BJ (cell line): ENCODE measurements at regions not wholly inside any gene's neighbourhood (a gene's known extent, or its start where the extent isn't known, plus 50 kb on each side); places are given as distances from the start of the nearest gene placed in this dataset.

Experiments
- CTCF ChIA-PET: fragments of 350-600 bp; formaldehyde crosslinking; extraction: SDS; loops from one replicate; lab custom pipeline; 2021; ENCODE audit warnings: antibody characterized with exemption, inconsistent platforms; lab: Yijun Ruan, JAX
- POLR2A ChIA-PET: fragments of 300-600 bp; sonication (Branson Sonifier 250); formaldehyde crosslinking; extraction: SDS; loops from one replicate; lab custom pipeline; 2021; ENCODE audit warnings: antibody characterized with exemption; lab: Charles Lee
- DNase-seq: peaks from one replicate; pipeline ENCODE4 v3.0.0-alpha.2; 2011; ENCODE audit warnings: low read depth
- H3K27me3 ChIP-seq: 2 replicates; pipeline ENCODE4 v1.6.0; 2011; ENCODE audit warnings: low read length; ENCODE audit not compliant: control insufficient read depth, insufficient read depth
- H3K36me3 ChIP-seq: 2 replicates; pipeline ENCODE4 v1.5.1; 2011; ENCODE audit warnings: low read length; ENCODE audit not compliant: control insufficient read depth, insufficient read depth
- H3K4me3 ChIP-seq: 2 replicates; pipeline ENCODE4 v1.5.1; 2011; ENCODE audit warnings: low read depth, mild to moderate bottlenecking, control low read depth, low read length
- TF ChIP-seq, protein P1 (sequence below): IDR thresholded peaks from 2 replicates; pipeline ENCODE4 v1.5.1; 2011; ENCODE audit warnings: low read depth, mild to moderate bottlenecking, control low read depth, inconsistent platforms, low read length, moderate library complexity; ENCODE audit not compliant: insufficient read depth

DNA sequence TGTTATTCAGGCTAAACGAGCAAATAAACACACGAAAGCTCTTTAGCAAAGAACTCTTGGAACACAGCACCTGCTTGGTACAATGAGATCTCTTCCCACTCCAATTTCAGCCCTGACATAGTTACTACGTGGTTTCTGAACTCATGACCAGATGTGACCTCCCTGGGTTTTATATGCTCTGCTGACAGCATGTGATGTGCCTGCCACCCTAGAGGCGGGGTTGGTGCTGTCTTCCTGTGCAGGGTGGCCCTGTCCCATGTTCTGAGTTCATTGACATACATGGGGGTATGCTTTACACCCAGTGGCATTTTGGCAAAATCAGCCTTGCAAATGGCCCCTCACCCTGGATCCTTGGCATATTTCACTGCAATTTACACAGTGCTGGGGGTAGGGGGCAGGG lies 475.3 kb upstream of the ZFHX3 start:
- Histone ChIP-seq H3K36me3 (no peaks in the 10 kb centered on the region), H3K4me3 (no peak overlapping the region), H3K27me3 (no peaks in the 10 kb centered on the region)
- ChIA-PET POLR2A (no interaction called here), CTCF (no interaction called here)
- no peak for DNase-seq
- TF ChIP-seq, protein P1, sequence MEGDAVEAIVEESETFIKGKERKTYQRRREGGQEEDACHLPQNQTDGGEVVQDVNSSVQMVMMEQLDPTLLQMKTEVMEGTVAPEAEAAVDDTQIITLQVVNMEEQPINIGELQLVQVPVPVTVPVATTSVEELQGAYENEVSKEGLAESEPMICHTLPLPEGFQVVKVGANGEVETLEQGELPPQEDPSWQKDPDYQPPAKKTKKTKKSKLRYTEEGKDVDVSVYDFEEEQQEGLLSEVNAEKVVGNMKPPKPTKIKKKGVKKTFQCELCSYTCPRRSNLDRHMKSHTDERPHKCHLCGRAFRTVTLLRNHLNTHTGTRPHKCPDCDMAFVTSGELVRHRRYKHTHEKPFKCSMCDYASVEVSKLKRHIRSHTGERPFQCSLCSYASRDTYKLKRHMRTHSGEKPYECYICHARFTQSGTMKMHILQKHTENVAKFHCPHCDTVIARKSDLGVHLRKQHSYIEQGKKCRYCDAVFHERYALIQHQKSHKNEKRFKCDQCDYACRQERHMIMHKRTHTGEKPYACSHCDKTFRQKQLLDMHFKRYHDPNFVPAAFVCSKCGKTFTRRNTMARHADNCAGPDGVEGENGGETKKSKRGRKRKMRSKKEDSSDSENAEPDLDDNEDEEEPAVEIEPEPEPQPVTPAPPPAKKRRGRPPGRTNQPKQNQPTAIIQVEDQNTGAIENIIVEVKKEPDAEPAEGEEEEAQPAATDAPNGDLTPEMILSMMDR: no peak

DNA sequence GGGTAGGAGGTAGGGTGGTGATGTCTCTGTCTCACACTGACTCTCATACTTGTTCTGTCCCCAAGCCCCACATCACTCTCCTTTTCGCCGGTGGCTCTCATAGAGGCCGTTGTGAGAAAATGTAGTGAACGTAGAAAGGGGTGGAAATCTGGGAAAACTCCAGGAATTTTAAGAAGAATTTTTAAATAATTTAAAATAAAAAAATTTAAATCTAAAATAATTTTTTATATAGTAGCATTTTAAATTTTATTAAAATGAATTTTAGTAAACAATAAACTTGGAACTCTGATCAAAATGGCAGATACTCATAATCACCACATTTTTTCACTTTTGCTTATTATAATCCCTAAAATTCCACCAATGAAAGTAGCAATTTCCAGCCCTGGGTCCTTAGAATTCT lies 473.6 kb upstream of the ZFHX3 start:
- DNase-seq: no peak
- ChIA-PET CTCF (no interaction called here), POLR2A (no interaction called here)
- TF ChIP-seq, protein P1: no peak
- no peaks in the 10 kb centered on the region for H3K36me3 ChIP-seq
- H3K4me3 ChIP-seq: no peak overlapping the region
- no peaks in the 10 kb centered on the region for H3K27me3 ChIP-seq

- Histone ChIP-seq H3K4me3 (no peak overlapping the region), H3K36me3 (no peaks in the 10 kb centered on the region), H3K27me3 (no peaks in the 10 kb centered on the region)
- DNase-seq: no peak
- CTCF ChIA-PET: no interaction called here
- POLR2A ChIA-PET: no interaction called here
- TF ChIP-seq, protein P1: no peak
Measured at GRCh38 chr16:73515616-73516015, 467.7 kb upstream of the ZFHX3 start.

DNA sequence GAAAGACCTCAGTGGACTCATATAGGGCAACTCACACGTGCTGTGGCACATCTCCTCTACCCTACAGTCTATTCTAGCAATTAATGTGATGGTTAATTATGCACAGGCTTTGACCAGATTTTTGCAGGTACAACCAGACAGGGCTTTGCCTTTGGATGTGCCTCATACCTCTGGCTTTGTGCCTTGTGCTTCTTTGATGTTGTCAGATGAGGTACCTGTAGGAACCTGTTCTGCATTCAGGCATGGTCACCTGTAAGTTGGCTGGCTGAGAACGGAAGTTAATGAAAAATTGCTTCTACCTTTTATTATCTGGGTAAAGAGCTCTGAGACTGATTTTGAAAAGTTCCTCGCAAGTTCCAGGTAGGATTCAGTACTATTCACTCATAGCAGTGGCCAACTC lies 462.9 kb upstream of the ZFHX3 start:
- Histone ChIP-seq H3K27me3 (no peaks in the 10 kb centered on the region), H3K4me3 (no peak overlapping the region), H3K36me3 (no peaks in the 10 kb centered on the region)
- CTCF ChIA-PET: interaction anchor here (1.0 kb wide), 1 partner anchor 9 kb away, joined by 3 read pairs; no protein-coding TSS in a partner anchor
- POLR2A ChIA-PET: no interaction called here
- no peak for DNase-seq
- TF ChIP-seq, protein P1: no peak

DNA sequence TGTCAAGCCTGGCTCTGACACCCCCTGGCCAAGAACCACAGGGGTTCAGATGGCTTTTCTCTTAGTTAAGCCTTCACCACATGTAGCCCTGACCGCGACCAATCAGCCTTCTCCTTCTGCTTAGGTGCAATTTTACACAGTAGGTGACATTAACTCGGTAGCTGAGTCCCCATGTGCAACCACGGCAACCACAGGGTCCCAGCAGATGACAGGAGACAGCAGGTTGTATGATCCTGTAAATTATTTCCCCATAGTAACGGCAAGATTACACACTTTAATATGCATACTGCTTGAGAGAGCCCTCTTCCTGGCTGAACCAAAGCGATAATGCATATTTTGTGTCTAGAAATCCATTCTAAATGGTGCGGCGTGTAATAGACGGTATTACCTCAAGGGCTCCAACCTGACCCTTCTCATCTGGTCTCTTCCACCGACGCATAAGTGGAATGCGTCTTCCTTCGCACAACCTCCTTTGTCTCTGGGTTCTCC lies 458.7 kb upstream of the ZFHX3 start:
- H3K27me3 ChIP-seq: no peaks in the 10 kb centered on the region
- TF ChIP-seq, protein P1: no peak
- ChIA-PET POLR2A (no interaction called here), CTCF (no interaction called here)
- no peak overlapping the region for H3K4me3 ChIP-seq
- no peak for DNase-seq
- no peaks in the 10 kb centered on the region for H3K36me3 ChIP-seq
